WI38 (cell line): ENCODE measurements at regions not wholly inside any gene's neighbourhood (a gene's known extent, or its start where the extent isn't known, plus 50 kb on each side); places are given as distances from the start of the nearest gene placed in this dataset.
"Not testable (repeated sequence)": the region's sequence is repeated elsewhere in the genome, so short reads cannot be mapped to it uniquely, and the experiment has no call there.

Source experiments
- H3K4me3 ChIP-seq: 2 replicates; pipeline ENCODE4 v1.5.1; 2011; ENCODE audit warnings: low read depth, mild to moderate bottlenecking, control low read depth, low read length
- TF ChIP-seq, protein P1 (sequence below): IDR thresholded peaks from 2 replicates; pipeline ENCODE4 v1.5.1; 2012; ENCODE audit warnings: low read depth, mild to moderate bottlenecking, control low read depth, low read length

DNA sequence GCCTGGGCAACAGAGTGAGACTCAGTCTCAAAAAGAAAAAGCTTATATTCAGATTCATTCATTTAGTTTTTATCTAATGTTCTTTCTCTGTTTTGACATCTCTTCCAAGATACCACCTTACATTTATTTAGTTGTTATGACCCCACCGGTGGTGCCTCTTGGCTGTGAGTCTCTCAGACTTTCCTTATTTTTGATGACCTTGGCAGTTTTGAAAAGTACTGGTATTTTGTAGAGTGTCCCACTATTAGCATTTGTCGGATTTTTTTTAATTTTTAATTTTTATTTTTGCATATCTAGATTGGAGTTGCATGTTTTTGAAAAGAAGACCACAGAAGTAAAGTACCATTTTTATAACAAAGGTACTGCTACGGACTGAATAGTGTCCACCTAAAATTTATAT is 351.7 kb upstream of the KYNU start:
- no peak overlapping the region for H3K4me3 ChIP-seq
- TF ChIP-seq, protein P1, sequence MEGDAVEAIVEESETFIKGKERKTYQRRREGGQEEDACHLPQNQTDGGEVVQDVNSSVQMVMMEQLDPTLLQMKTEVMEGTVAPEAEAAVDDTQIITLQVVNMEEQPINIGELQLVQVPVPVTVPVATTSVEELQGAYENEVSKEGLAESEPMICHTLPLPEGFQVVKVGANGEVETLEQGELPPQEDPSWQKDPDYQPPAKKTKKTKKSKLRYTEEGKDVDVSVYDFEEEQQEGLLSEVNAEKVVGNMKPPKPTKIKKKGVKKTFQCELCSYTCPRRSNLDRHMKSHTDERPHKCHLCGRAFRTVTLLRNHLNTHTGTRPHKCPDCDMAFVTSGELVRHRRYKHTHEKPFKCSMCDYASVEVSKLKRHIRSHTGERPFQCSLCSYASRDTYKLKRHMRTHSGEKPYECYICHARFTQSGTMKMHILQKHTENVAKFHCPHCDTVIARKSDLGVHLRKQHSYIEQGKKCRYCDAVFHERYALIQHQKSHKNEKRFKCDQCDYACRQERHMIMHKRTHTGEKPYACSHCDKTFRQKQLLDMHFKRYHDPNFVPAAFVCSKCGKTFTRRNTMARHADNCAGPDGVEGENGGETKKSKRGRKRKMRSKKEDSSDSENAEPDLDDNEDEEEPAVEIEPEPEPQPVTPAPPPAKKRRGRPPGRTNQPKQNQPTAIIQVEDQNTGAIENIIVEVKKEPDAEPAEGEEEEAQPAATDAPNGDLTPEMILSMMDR, result no peak

DNA sequence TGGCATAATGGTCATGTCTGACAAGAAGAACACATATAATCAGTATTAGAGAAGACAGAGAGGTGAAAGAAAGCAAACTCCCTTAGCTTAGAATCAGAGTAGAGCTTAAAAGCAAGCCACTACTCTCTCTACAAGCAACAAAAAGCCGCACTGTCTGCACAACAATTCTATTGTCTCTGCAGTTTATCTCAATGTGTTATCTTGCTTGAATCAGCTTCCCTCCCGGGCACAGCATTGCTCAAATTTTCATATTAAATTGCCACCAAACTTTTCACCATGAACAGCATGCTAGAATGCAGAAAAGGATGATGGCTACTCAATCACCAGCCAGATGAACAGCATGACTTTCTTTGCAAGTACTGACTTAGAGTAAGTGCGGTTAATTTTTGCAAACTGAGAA is 356.0 kb upstream of the KYNU start:
- TF ChIP-seq, protein P1, result no peak
- no peak overlapping the region for H3K4me3 ChIP-seq

DNA sequence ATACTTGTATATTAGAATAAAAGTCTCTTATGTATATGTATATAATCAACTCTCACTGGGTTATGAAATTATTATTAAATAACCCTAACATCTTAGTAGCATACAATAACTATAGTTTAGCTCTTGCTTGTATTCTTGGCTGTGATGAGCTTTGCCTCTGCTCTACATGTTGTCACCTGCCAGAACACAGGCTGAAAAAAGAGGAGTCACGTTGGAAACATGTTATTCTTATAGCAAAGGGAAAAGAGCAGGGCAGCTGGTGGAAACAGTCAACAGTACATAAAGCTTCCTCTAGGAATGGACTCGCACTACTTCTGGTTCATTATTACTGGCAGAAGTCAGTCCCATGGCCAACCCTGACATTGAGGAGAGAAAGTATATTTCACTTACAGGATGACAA is 362.0 kb upstream of the KYNU start:
- TF ChIP-seq, protein P1, result no peak
- no peak overlapping the region for H3K4me3 ChIP-seq

DNA sequence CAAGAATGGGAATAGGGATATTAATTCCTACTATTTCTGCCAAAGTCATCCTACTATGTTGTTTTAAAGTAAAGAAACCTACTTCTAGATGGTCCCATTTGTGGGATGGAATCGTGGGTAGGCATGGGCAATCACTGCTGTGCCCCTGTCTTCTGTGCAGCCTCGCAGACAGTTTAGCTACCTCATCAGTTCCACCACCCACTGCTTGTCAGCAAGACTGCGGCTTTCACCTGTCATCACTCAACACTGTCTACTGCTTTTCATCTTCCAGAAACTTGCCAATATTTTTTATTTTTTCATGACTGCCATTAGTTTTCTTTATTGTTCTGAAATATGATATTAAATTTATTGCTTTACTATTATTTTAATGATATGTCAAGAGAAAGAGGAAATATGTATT is 368.1 kb upstream of the KYNU start:
- TF ChIP-seq, protein P1, result no peak
- no peak overlapping the region for H3K4me3 ChIP-seq

DNA sequence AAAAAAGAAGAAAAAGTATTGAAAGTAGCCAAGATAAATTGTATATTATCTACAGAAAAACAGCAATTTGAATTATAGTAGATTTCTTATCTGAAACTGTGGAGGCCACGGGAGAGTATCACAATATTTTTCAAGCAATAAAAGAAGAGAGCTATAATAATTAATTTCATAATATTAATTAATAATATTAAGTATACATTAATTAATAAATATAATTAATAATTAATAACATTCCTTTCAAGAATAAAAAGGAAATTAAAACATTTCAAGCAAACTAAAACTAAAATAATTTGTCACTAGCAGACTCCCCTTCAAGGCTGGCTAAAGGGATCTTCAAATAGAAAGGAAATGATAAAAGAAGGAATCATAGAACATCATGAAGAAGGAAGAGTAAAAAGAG is 372.7 kb upstream of the KYNU start:
- TF ChIP-seq, protein P1, result no peak
- H3K4me3 ChIP-seq, result no peak overlapping the region

DNA sequence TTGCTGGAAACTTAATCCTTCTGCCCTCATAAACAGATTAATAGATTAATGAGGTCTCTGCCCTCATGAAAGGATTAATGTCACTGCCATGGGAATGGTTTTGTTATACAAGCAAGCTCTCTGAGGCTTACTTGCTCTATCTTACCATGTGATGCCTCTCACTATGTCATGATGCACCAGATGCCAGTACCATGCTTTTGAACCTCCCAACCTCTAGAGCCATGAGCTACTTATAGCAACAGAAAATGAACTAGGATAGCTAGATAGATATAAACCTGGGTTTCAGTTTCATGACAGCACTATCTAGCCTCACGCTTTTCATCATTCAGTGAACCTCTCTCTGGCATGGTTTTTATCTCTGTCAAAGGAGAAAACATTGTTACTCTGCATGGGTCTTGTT is 371.6 kb upstream of the LRP1B start:
- TF ChIP-seq, protein P1, result no peak
- no peak overlapping the region for H3K4me3 ChIP-seq

DNA sequence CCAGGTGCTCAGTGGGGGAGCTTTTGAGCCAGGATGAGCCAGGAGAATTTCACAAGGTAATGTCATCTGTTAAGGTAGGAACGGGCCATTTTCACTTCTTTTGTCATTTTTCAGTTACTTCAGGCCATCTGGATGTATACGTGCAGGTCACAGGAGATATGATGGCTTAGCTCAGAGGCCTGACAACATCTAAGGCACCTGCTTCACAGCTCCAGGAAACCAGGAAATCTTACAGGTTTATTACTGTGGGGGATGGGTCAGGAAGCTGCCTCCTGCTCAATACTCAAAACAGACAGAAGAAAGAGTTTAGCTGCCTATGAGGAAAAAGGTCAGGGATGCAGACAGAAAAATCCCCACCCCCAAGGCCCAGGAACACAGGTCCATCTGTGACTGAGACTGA is 364.3 kb upstream of the LRP1B start:
- no peak overlapping the region for H3K4me3 ChIP-seq
- TF ChIP-seq, protein P1, result no peak

DNA sequence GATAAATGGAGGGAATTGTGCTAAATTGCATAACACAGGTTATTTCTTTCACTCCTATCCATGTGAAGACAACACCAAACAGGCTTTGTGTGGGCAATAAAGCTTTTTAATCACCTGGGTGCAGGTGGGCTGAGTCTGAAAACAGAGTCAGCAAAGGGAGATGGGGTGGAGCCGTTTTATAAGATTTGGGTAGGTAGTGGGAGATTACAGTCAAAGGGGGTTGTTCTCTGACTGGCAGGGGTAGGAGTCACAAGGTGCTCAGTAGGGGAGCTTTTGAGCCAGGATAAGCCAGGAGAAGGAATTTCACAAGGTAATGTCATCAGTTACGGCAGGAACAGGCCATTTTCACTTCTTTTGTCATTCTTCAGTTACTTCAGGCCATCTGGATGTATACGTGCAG is 358.8 kb upstream of the LRP1B start:
- H3K4me3 ChIP-seq, result not testable (repeated sequence)
